Head of caudate nucleus (tissue), 42 donors: ENCODE measurements at regions not wholly inside any gene's neighbourhood (a gene's known extent, or its start where the extent isn't known, plus 50 kb on each side); places are given as distances from the start of the nearest gene placed in this dataset.
"Not testable (repeated sequence)": the region's sequence is repeated elsewhere in the genome, so short reads cannot be mapped to it uniquely, and the experiment has no call there.

ENCODE experiments used
- DNase-seq, 42 donors: peaks; one replicate each; pipeline versions ENCODE4 v3.0.0 to v3.0.0-alpha.2; 2020 to 2021; ENCODE audit warnings: mixed read lengths in 7 of 42
- intact Hi-C: fragments of 100-400 bp; cut with DNase I; formaldehyde crosslinking; loops from one replicate; pipeline ENCODE4 v1.15.0; 2022

DNA sequence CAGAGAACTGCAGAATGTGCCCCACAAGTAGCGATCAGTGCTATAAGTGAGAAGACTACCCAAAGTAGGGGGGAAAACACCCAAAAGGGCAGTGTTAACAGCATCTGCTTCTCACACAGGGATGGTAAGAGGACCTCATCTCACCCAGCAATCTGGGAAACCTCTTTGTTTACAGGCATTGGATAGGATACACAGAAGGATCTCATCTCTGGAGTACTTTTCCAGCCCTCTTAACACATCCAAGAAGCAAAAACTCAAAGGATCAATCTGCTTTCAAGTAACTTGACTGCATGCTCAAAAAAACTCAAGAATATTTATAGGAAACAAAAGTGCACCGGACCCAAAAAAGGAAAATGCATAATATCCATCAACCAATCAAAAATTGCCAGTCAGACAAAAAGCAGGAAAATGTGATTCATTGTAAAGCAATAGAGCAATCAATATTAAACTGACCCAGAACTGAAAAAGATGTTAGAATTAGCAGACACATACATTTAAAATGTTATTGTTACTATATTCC, 311.0 kb upstream of the CXADR start:
- no peak for DNase-seq
- intact Hi-C loops: no loop called here

DNA sequence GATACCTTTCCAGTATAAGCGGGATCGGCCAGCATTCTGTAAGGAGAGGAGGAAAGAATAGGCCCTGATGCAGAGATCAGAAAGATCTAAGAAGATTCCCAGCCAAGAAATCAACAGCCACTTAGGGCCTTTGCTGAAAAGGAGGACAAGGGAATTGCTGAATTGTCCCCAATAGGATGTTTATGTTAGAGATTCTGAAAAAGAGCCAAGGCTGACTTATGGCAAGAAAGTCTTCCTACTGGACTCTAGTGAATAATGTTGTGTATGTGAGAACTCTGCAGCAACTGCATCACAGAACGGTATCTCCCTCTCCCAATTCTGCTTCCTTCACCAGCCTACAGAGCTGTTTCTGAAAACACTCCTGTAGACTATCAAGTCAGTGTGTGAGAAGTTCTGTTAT, 298.0 kb upstream of the CXADR start:
- DNase-seq: no peak
- intact Hi-C loops: no loop called here

DNA sequence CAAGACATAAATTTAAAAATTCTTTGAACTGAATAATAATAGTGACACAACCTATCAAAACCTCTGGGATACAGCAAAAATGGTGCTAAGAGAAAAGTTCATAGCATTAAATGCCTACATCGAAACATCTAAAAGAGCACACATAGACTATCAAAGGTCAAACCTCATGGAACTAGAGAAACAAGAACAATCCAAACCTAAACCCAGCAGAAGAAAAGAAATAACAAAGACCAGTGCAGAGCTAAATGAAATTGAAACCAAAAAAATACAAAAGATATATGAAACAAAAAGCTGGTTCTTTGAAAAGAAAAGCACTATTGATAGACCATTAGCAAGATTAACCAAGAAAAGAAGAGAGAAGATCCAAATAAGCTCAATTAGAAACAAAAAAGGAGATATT, 293.8 kb upstream of the CXADR start:
- intact Hi-C loops: not testable (repeated sequence)

DNA sequence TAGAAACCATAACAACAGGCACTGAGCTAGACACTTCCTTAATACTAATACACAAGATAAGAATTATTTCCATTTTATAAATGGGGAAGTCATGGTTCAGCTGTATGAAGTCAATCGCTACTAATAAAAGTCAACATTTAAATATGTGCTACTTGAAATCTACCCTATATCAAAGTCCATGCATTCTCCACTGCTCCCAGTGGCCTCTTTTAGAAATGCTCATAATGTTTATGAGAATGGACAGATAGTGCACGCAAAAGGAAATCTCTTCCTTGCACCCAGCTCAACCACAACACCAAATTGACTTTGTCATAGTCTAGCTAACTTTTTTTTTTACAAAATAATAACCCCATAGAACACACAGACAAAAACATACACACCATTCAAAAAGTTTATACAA, 281.7 kb upstream of the CXADR start:
- intact Hi-C loops: no loop called here
- no peak for DNase-seq

More for the DNA sequence above, 293.8 kb upstream of the CXADR start:
- DNase-seq: not testable (repeated sequence)

DNA sequence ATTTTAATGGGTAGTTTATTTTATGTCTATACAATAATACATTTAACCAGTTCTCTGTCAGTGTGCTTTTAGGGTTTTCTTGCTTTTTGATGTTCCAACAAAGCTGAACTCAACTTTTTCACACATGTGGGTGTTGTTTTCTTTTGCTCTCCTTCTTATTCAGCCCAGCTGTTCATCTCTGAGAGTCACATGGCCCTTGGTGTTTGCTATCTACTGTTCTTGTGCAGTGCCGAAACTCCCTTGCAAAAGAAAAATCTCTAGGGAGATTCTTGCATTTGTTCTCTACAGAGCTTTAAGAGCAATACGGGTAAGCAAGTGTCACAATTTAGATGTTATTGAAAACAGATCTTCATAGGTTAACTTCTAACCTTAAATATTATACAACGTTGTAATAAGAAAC, 281.1 kb upstream of the CXADR start:
- intact Hi-C loops: no loop called here
- no peak for DNase-seq

DNA sequence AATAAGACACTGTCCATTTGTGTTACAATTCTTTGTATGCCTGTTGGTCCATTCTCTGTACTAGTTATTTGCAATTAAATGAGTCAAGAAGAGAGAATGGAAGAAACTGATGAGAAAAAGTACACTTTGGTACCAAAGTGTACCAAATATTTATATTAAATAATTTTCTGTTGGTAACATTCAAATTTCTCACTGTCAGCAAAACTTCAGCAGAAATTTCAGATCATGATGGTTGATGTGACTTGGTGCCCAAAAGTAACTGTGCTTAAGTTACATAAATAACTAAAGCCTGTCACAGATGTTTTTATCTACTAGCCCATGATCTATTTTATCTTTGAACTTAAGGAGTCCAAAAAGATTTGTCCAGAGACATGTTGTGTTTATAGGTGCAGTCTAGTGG, 274.4 kb upstream of the CXADR start:
- intact Hi-C loops: no loop called here
- no peak for DNase-seq

DNA sequence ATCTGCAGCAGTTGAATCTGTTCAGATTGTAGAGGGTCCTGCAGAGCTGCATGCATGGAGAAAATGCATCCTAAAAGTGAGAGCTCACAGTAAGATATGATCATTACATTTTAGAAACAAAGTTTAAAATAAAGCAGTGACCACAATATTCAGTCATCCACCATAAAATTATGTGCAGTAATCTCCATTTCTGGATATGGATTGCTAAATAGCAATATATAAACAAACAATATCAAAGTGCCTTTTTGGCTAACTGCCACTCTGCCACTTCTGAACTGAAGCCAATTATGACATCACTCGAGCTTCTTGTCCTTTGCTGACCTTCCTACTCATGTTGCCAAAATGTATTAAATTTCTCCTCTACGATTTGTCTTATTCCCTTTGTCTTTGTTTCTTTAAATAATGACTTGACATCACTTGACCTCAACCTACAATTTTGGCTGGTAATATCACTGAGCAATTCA, 262.0 kb upstream of the CXADR start:
- intact Hi-C loops: no loop called here
- DNase-seq: no peak

DNA sequence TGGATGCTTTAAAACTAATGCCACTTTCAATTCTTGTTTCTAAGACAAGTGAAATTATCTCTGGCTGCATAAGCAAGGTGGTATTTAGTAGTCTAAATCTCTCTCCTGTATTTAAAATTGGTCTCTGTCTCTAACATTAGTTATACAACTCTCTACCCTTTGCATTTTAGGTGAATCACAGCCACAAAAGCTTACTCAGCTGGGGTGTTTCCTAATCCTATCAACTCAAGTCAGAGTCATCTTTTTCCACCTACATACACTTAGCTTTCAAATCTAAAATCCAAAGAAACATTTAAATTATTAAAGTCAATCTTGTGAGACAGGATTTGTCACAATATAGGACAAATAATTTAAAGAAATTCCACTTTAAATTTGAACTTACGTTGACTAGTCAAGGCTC, 255.1 kb upstream of the CXADR start:
- intact Hi-C loops: no loop called here
- DNase-seq: peak in 14 of 42 donors; percentile 10 to 52 (median 26)

DNA sequence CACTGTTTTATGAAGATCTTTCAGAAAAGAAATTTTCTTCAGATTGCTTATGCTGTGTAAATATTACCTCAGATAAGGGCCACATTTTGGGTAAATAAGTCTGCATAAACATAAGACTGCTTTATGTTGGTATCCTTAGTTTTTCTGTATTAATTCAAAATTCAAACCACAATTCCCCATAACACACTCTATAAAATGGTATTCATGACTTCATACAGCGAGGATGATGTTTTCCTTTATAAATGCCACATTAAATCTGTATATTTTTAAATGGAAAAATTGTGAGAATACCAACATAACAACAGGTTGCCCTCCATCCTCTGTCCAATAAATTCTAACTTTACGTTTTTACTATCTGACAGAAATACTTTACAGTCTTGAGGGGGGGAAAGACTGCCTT, 248.7 kb upstream of the CXADR start:
- no peak for DNase-seq
- intact Hi-C loops: no loop called here

DNA sequence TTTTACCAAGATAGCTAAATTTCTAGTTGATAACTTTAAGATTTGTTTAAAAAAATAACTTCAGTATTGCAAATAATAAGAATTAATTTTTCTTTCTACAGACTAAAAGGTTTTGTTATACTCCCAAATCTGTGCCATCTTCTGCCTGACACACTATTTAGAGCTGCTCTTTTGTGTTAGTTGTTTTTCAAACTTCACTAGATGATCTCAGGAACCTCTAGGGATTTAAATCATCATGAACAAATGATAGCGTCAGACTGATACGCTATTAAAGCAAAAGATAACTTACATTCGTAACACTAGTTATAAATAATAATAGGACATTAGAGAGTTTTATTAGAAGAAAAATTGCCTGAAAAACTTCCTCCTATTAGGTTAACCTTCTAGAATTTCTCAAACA, 243.1 kb upstream of the CXADR start:
- DNase-seq: no peak
- intact Hi-C loops: no loop called here

DNA sequence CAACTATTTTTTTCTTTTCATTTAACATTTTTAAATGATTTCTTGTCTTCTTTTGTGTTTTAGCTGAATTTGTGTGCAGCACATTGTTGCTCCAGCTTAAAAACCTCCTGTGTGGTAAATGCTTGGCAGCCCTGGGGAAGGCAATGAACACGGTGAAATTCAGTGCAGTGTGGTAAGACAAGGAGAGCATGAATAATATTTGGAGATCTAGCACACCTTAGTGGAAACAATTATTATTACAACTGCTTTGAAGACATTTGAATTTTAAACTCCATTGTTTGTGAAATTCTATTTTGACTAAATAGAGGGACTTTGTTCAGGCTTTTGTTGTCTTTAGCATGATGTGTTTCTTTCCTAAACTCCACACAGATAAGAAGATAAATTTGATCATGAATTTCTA, 242.6 kb upstream of the CXADR start:
- peak in 33 of 42 donors; percentile 2 to 78 (median 32) for DNase-seq
- intact Hi-C loops: no loop called here

DNA sequence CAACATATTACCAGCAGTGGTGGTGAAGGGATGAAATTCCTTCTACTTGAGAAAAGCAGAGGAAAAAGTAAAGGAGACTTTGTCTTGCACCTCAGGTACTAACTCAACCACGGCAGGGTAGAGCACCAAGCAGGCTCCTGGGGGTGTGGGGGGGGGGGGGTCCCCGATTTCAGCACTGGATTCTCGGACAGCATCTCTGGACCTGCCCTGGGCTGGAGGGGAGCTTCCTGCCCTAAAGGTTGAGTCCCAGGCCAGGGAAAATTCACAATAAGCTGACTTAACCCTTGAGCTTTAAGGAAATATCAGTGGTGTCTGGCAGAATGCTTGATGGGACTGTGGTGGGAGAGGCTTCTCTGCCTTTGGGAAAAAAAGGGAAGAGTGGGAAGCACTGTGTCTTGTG, 233.2 kb upstream of the CXADR start:
- intact Hi-C loops: no loop called here
- DNase-seq: no peak

DNA sequence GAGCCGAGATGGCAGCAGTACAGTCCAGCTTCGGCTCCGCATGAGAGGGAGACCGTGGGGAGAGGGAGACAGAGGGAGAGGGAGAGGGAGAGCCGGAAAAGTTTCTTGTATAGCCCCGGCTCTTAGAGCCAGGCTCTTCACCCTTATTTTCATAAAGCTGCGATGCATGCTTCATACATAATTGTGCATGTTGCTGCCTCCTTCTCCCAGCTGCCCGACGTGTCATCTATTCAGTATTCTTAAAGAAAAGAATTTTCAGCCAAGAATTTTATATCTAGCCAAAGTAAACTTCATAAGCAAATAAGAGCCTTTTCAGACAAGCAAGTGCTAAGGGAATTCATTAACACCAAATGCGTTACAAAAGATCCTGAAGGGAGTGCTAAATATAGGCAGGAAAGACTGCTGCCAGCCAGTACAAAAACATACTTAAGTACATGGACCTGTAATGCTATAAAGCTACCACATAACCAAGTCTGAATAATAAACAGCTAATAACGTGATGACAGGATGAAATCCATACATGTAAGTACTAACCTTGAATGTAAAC, 219.8 kb upstream of the CXADR start:
- DNase-seq, intact Hi-C loops: not testable (repeated sequence)

DNA sequence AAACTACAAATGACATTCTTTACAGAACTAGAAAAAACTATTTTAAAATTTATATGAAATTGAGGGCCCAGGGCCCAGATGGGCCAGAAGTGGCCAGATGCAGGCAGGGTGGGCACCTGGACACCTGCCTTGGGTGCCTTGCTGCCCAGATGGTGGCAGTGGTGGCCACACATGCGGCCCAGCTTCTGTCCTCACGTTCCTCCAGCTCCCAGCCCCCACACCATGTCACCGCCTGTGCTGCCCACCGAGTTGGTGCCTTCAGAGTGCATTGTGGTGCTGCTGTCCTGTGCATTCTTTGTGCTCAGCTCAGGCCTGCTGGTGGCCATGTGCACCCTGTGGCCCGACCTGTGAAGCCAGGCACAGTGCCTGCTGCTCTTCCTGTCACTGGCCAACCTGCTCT, 216.8 kb upstream of the CXADR start:
- DNase-seq: no peak
- intact Hi-C loops: no loop called here

DNA sequence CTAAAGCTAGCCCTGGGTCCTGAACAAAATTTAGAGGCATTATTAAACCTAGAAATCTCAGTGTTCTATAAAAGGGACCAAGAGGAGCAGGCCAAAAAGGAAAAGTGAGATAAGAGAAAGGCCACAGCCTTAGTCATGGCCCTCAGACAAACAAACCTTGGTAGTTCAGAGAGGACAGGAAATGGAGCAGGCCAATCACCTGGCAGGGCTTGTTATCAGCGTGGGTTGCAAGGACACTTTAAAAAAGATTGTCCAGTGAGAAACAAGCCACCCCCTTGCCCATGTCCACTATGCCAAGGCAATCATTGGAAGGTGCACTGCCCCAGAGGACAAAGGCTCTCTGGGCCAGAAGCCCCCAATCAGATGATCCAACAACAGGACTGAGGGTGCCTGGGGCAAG, 213.3 kb upstream of the CXADR start:
- intact Hi-C loops, DNase-seq: not testable (repeated sequence)

DNA sequence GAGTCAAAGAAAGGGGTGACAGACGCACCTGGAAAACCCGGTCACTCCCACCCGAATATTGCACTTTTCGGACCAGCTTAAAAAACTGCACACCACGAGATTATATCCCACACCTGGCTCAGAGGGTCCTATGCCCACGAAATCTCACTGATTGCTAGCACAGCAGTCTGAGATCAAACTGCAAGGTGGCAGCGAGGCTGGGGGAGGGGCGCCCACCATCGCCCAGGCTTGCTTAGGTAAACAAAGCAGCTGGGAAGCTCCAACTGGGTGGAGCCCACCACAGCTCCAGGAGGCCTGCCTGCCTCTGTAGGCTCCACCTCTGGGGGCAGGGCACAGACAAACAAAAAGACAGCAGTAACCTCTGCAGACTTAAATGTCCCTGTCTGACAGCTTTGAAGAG, 185.1 kb upstream of the CXADR start:
- DNase-seq, intact Hi-C loops: not testable (repeated sequence)

DNA sequence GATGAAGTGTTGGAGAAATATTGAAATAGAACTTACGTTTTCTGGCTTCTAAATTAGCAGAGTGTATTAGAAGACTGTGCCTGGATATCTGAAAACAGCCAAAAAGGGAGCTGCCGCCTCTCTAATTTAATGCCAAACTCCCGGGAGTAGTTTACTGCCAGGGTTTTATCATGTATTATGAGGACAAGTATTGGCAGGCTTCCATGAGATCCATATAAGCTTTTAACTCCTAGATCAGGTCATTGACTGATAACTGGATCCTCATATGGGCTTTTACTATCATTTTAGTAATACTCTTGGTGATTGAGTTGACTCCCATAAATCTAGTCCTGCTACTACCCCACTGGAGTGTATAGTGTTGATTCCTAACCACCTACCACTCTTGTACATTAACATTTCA, 178.4 kb upstream of the CXADR start:
- no peak for DNase-seq
- intact Hi-C loops: no loop called here

DNA sequence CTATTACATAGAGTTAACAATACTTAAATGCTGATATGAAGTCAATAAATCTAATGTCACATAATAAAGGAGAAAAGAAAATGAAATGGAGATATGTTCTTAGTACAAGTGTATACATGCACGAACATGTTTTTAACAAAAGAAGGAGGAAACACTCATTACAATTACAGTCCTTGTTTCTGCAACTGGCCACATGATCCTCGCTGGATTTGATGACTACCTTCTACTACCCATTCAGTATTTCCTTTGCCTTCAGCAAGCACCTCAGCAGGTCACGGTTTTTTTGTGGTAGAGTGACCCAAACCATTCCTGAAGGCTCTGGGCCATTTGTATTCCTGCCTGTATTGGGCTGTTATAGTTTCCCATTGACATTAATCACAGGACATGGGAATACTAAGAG, 172.8 kb upstream of the CXADR start:
- intact Hi-C loops: no loop called here
- DNase-seq: no peak

DNA sequence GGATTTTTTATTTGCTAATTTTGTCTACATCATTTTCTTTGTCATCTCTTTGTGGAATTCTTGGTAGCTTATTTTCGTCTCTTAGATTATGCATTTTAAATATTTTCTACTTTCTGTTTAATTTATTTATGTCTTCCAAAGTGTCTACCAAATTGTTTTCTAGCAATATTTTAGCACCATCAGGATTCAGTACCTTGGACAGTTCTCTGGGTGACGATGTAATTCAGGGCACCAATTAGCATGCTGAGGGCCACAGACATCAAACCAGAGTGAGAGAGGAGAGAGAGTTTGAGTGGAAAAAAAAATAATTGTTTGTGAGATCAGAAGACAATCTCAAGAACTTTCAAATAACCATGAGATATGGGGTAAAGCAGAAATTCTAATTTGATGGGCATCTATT, 169.8 kb upstream of the CXADR start:
- no peak for DNase-seq
- intact Hi-C loops: no loop called here

DNA sequence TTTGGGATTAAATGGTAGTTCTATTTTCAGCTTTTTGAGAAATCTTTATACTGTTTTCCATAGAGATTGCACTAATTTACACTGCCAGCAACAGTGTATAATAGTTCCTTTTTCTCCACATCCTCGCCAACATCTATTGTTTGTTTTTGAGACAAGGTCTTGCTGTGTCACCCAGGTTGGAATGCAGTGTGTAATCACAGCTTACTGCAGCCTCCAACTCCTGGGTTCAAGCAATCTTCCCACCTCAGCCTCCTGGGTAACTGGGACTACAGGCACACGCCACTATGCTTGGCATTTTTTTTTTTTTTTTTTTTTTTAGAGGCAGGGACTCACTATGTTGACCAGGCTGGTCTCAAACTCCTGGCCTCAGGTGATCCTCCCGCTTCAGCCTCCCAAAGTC, 164.5 kb upstream of the CXADR start:
- intact Hi-C loops: no loop called here

DNA sequence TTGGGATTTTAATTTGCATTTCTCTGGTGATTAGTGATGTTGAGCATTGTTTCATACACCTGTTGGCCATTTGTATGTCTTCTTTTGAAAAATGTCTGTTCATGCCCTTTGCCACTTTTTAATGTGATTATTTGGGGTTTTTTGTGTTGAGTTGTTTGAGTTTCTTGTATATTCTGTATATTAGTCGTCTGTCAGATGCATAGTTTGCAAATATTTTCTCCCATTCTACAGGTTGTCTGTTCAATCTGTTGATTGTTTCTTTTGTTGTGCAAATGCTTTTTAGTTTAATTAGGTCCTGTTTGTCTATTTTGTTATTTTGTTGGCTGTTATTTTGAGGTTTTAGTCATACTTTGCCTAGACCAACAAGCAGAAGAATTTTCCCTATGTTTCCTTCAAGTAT, 164.0 kb upstream of the CXADR start:
- intact Hi-C loops: no loop called here
- DNase-seq: no peak

More for the DNA sequence above, 164.5 kb upstream of the CXADR start:
- no peak for DNase-seq

DNA sequence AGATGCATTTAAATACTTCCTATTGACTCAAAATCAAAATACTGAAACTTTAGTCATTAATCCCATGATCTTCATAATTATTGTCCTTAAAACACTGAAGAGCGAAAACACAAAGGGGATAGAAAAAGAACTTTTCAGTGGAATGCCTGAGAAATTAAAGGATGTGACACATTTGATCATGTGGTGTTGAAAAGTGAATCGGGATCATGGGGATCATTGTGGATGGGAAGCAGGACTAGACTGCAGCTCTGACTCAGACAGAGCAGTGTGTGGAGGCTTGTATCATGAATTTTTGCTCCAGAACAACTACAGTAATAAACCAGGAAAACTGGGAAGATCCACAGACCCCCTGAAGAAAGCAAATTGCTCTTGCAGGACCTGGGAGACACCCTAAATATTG, 161.1 kb upstream of the CXADR start:
- intact Hi-C loops: no loop called here
- no peak for DNase-seq
